Kidney epithelial cell (primary cell): ENCODE measurements at regions not wholly inside any gene's neighbourhood (a gene's known extent, or its start where the extent isn't known, plus 50 kb on each side); places are given as distances from the start of the nearest gene placed in this dataset.

Source experiments
- DNase-seq: peaks from one replicate; pipeline ENCODE4 v3.0.0-alpha.2; 2010; ENCODE audit warnings: low read depth
- H3K27me3 ChIP-seq: 2 replicates; pipeline ENCODE4 v1.6.0; 2011; ENCODE audit warnings: low read length; ENCODE audit not compliant: control insufficient read depth, insufficient read depth
- H3K36me3 ChIP-seq: 2 replicates; pipeline ENCODE4 v1.5.1; 2011; ENCODE audit warnings: low read length; ENCODE audit not compliant: control insufficient read depth, insufficient read depth
- H3K4me3 ChIP-seq: 2 replicates; pipeline ENCODE4 v1.5.1; 2011; ENCODE audit warnings: low read depth, mild to moderate bottlenecking, control low read depth, low read length
- CTCF ChIP-seq: IDR thresholded peaks from 2 replicates; pipeline ENCODE4 v1.5.1; 2011; ENCODE audit warnings: mild to moderate bottlenecking, moderate library complexity, low read length, control low read depth, inconsistent platforms; ENCODE audit not compliant: insufficient read depth, poor library complexity, severe bottlenecking

GRCh38 chr18:61108706-61109105 lies 224.5 kb upstream of the CDH20 start:
- no peak for DNase-seq
- no peak overlapping the region for H3K4me3 ChIP-seq
- no peaks in the 10 kb centered on the region for H3K36me3 ChIP-seq
- H3K27me3 ChIP-seq, result no peaks in the 10 kb centered on the region
- TF ChIP-seq CTCF, result no peak

- DNase-seq, result no peak
- TF ChIP-seq CTCF, result no peak
- no peaks in the 10 kb centered on the region for H3K36me3 ChIP-seq
- no peak overlapping the region for H3K4me3 ChIP-seq
- no peaks in the 10 kb centered on the region for H3K27me3 ChIP-seq
These were observed 209.9 kb upstream of the CDH20 start for GRCh38 chr18:61123309-61123708.

- TF ChIP-seq CTCF, result no peak
- no peaks in the 10 kb centered on the region for H3K36me3 ChIP-seq
- no peaks in the 10 kb centered on the region for H3K27me3 ChIP-seq
- no peak for DNase-seq
- no peak overlapping the region for H3K4me3 ChIP-seq
These were observed 205.3 kb upstream of the CDH20 start for GRCh38 chr18:61127714-61128467.

- Histone ChIP-seq H3K36me3 (no peaks in the 10 kb centered on the region), H3K4me3 (no peak overlapping the region), H3K27me3 (no peaks in the 10 kb centered on the region)
- no peak for TF ChIP-seq CTCF
- DNase-seq, result no peak
These were observed 204.2 kb upstream of the CDH20 start for GRCh38 chr18:61129001-61129400.

- no peak overlapping the region for H3K4me3 ChIP-seq
- no peak for TF ChIP-seq CTCF
- no peaks in the 10 kb centered on the region for H3K36me3 ChIP-seq
- no peak for DNase-seq
- H3K27me3 ChIP-seq, result no peaks in the 10 kb centered on the region
These were observed 201.2 kb upstream of the CDH20 start for GRCh38 chr18:61132031-61132430.

GRCh38 chr18:61133783-61134182 lies 199.4 kb upstream of the CDH20 start:
- no peaks in the 10 kb centered on the region for H3K36me3 ChIP-seq
- no peaks in the 10 kb centered on the region for H3K27me3 ChIP-seq
- TF ChIP-seq CTCF, result no peak
- H3K4me3 ChIP-seq, result no peak overlapping the region
- no peak for DNase-seq
